Endodermal cell (in vitro differentiated cells): ENCODE measurements at regions not wholly inside any gene's neighbourhood (a gene's known extent, or its start where the extent isn't known, plus 50 kb on each side); places are given as distances from the start of the nearest gene placed in this dataset.

Experiments
- DNase-seq: peaks from one replicate; pipeline ENCODE4 v3.0.0-alpha.2; 2017
- H3K27ac ChIP-seq: 2 replicates; pipeline ENCODE4 v1.5.1; 2013; ENCODE audit warnings: mild to moderate bottlenecking, low read depth, low read length, moderate library complexity
- H3K27me3 ChIP-seq: 2 replicates; pipeline ENCODE4 v1.6.1; 2013; ENCODE audit warnings: mild to moderate bottlenecking, low read length, moderate library complexity; ENCODE audit not compliant: insufficient read depth, control insufficient read depth, poor library complexity, severe bottlenecking
- H3K36me3 ChIP-seq: 2 replicates; pipeline ENCODE4 v1.7.0; 2013; ENCODE audit warnings: mild to moderate bottlenecking, low read length, moderate library complexity; ENCODE audit not compliant: control insufficient read depth, insufficient read depth
- H3K4me1 ChIP-seq: one replicate; pipeline ENCODE4 v1.7.0; 2013; ENCODE audit warnings: low read length; ENCODE audit not compliant: control insufficient read depth, insufficient read depth
- H3K4me3 ChIP-seq: 2 replicates; pipeline ENCODE4 v1.5.1; 2013; ENCODE audit warnings: mild to moderate bottlenecking, low read length, moderate library complexity
- H3K9ac ChIP-seq: 2 replicates; pipeline ENCODE4 v1.6.1; 2013; ENCODE audit warnings: mild to moderate bottlenecking, low read length, moderate library complexity; ENCODE audit not compliant: poor library complexity, severe bottlenecking; ENCODE audit errors: extremely low read depth
- H3K9me3 ChIP-seq: 2 replicates; pipeline ENCODE4 v1.6.1; 2013; ENCODE audit warnings: mild to moderate bottlenecking, low read length, moderate library complexity; ENCODE audit not compliant: control insufficient read depth
- H3K27ac Mint-ChIP-seq: 2 replicates; pipeline ENCODE4 v1.8.0; 2020; ENCODE audit warnings: mixed read lengths
- H3K27me3 Mint-ChIP-seq: 2 replicates; pipeline ENCODE4 v1.8.0; 2021; ENCODE audit warnings: mild to moderate bottlenecking, mixed read lengths; ENCODE audit not compliant: insufficient read depth
- H3K36me3 Mint-ChIP-seq: 2 replicates; pipeline ENCODE4 v1.8.0; 2020; ENCODE audit warnings: low read depth, mixed read lengths
- H3K4me1 Mint-ChIP-seq: 2 replicates; pipeline ENCODE4 v1.8.0; 2020; ENCODE audit warnings: mixed read lengths
- H3K4me3 Mint-ChIP-seq: 2 replicates; pipeline ENCODE4 v1.8.0; 2020; ENCODE audit warnings: mild to moderate bottlenecking, moderate library complexity, mixed read lengths
- H3K9me3 Mint-ChIP-seq: 2 replicates; pipeline ENCODE4 v1.8.0; 2020; ENCODE audit warnings: mild to moderate bottlenecking, mixed read lengths
- WGBS, 2 experiments: methylation state at CpG; one replicate each; pipeline versions ENCODE4 v1.1.5 to v1.1.7; 2013; ENCODE audit warnings: missing lambda C conversion rate in 2 of 2, mixed read lengths in 1 of 2; ENCODE audit not compliant: insufficient coverage in 1 of 2, insufficient read length in 1 of 2; 5-methylcytosine and 5-hydroxymethylcytosine counted together
- TF ChIP-seq, protein P1 (sequence below): fragments of 200-600 bp; sonication (generic); conservative IDR thresholded peaks from 2 replicates; pipeline ENCODE4 v1.5.0; 2021; ENCODE audit warnings: antibody characterized with exemption, mild to moderate bottlenecking

DNA sequence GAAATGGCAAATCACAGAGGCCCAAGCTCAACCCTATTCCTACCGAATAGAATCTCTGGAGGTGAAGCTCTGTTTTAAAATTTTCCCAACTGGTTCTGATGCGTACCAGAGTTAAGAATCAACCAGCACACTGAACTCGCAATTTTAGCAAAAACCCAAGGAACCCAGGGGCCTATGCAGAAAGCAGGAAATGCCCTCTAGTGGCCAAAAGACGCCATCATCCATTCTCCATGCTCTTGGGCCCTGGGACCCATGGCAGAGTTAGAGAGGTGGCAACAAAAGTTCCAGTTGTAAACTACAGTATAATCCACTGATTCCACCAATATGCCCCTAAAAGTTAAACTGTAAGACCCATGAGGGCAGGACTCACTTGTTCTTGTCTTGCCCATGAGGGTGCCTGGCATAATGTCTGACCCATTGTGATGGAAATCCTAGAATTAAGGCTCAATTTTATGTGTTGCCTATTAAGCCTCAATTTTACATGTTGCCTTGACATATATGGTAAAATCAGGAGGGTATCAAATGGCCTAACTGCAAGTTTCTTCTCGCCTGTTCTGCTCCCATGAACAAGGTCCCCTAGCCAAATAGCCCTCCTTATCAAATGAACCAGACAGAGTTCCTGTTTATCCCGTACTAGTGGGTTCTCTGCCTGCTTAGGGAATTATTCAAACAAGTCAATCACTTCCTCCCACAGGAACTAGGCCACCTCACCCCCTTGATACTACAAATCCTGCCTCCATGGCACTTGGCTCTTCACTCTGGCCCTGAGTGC, 137.5 kb upstream of the CPM start:
- no peak overlapping the region for H3K27ac ChIP-seq
- no peak overlapping the region for H3K4me3 ChIP-seq
- H3K27ac Mint-ChIP-seq = no peak overlapping the region
- TF ChIP-seq, protein P1, sequence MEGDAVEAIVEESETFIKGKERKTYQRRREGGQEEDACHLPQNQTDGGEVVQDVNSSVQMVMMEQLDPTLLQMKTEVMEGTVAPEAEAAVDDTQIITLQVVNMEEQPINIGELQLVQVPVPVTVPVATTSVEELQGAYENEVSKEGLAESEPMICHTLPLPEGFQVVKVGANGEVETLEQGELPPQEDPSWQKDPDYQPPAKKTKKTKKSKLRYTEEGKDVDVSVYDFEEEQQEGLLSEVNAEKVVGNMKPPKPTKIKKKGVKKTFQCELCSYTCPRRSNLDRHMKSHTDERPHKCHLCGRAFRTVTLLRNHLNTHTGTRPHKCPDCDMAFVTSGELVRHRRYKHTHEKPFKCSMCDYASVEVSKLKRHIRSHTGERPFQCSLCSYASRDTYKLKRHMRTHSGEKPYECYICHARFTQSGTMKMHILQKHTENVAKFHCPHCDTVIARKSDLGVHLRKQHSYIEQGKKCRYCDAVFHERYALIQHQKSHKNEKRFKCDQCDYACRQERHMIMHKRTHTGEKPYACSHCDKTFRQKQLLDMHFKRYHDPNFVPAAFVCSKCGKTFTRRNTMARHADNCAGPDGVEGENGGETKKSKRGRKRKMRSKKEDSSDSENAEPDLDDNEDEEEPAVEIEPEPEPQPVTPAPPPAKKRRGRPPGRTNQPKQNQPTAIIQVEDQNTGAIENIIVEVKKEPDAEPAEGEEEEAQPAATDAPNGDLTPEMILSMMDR = peak; percentile 96
- no peak overlapping the region for H3K9ac ChIP-seq
- H3K27me3 Mint-ChIP-seq = no peaks in the 10 kb centered on the region
- no peaks in the 10 kb centered on the region for H3K27me3 ChIP-seq
- peaks cover 17% of the 10 kb centered on the region for H3K4me1 Mint-ChIP-seq
- 50% methylated on average over 3 to 6 of the region's 6 CpGs for WGBS, 2 experiments
- DNase-seq = peak; percentile 93
- H3K9me3 ChIP-seq = no peaks in the 10 kb centered on the region
- H3K4me3 Mint-ChIP-seq = no peak overlapping the region
- no peaks in the 10 kb centered on the region for H3K9me3 Mint-ChIP-seq
- H3K36me3 Mint-ChIP-seq = no peaks in the 10 kb centered on the region
- peaks cover 4% of the 10 kb centered on the region for H3K4me1 ChIP-seq
- no peaks in the 10 kb centered on the region for H3K36me3 ChIP-seq

DNA sequence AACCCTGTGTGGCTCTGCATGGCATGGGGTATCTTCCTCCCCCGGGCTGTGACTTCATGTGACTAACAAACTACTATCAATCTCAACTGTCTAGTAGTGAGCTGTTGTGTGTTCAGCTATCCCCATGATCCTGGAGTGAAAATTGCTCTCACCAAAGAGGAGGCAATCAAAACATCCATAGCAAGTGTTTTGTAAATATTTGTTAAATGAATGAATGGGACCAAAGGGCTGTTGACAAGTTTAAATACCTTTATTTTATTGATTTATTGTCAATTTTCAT, 138.1 kb upstream of the CPM start:
- TF ChIP-seq, protein P1 = no peak
- 91% methylated on average over 1 of the region's 1 CpG; no CpG with 5 or more reads in 1 of the 2 experiments for WGBS, 2 experiments
- no peak overlapping the region for H3K27ac Mint-ChIP-seq

DNA sequence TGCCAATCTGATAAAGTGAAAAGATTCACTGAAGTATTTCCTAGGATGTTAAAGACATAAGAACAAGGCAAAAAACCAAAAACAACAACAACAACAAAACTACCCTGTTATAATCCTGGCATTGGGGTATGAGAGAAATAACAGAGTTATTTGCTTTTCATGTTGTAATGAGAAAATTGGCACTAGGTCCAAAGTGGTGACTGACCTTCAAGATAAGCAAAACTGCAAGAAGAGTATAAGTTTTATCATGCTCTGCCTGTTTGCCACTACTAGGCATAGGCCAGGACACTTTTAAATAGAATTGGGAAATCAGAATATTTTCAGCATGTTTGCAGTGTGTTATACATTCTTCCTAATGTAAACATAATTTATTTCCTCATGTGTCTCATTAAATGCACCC, 140.1 kb upstream of the CPM start:
- no peaks in the 10 kb centered on the region for H3K36me3 Mint-ChIP-seq
- no peaks in the 10 kb centered on the region for H3K27me3 ChIP-seq
- no peak overlapping the region for H3K4me3 ChIP-seq
- no peak for DNase-seq
- H3K4me1 ChIP-seq = no peaks in the 10 kb centered on the region
- TF ChIP-seq, protein P1 = no peak
- no peaks in the 10 kb centered on the region for H3K27me3 Mint-ChIP-seq
- H3K4me1 Mint-ChIP-seq = peaks cover 4% of the 10 kb centered on the region
- no peaks in the 10 kb centered on the region for H3K36me3 ChIP-seq
- no peak overlapping the region for H3K27ac Mint-ChIP-seq
- H3K9me3 ChIP-seq = no peaks in the 10 kb centered on the region
- H3K27ac ChIP-seq = no peak overlapping the region
- peaks cover 2% of the 10 kb centered on the region for H3K9me3 Mint-ChIP-seq
- no peak overlapping the region for H3K4me3 Mint-ChIP-seq
- no peak overlapping the region for H3K9ac ChIP-seq

More for the DNA sequence above, 138.1 kb upstream of the CPM start:
- Mint-ChIP-seq H3K9me3 (no peaks in the 10 kb centered on the region), H3K27me3 (no peaks in the 10 kb centered on the region), H3K36me3 (no peaks in the 10 kb centered on the region), H3K4me3 (no peak overlapping the region), H3K4me1 (peaks cover 13% of the 10 kb centered on the region)
- H3K9ac ChIP-seq = no peak overlapping the region
- no peaks in the 10 kb centered on the region for H3K9me3 ChIP-seq
- no peaks in the 10 kb centered on the region for H3K4me1 ChIP-seq
- no peak overlapping the region for H3K27ac ChIP-seq
- no peaks in the 10 kb centered on the region for H3K36me3 ChIP-seq
- H3K4me3 ChIP-seq = no peak overlapping the region
- DNase-seq = no peak
- no peaks in the 10 kb centered on the region for H3K27me3 ChIP-seq
